K562 (cell line): ENCODE measurements at regions not wholly inside any gene's neighbourhood (a gene's known extent, or its start where the extent isn't known, plus 50 kb on each side); places are given as distances from the start of the nearest gene placed in this dataset.

Experiments
- ATAC-seq: fragments of 200-7000 bp; cut with Tn5 transposase; 3 replicates; pipeline ENCODE4 v1.9.1; 2020; ENCODE audit warnings: moderate library complexity
- BruUV-seq: library from RNA; stranded (reverse); fragments of 400-500 nt; replicated peaks from 2 replicates; lab custom pipeline; 2021; lab: Mats Ljungman, UMichigan
- CTCF ChIA-PET: fragments of 300-600 bp; formaldehyde crosslinking; extraction: SDS; loops from one replicate; lab custom pipeline; 2021; ENCODE audit warnings: low intra/inter-chr PET ratio; lab: Yijun Ruan, JAX
- POLR2A ChIA-PET: fragments of 300-600, 350-650 bp; sonication (Branson Sonifier 250); formaldehyde crosslinking; extraction: SDS; loops from one replicate; lab custom pipeline; 2021; ENCODE audit warnings: antibody characterized with exemption, inconsistent platforms; lab: Yijun Ruan, JAX
- DNase-seq, 4 experiments: peaks; one replicate each; pipeline versions ENCODE4 v3.0.0 to v3.0.0-alpha.2; 2011 to 2018; ENCODE audit warnings: low spot score in 3 of 4, mixed read lengths in 3 of 4; ENCODE audit errors: extremely low read depth in 1 of 4
- FAIRE-seq: peaks from 2 replicates; lab custom pipeline; 2011; peaks lifted over from hg19 to GRCh38; lab: Jason Lieb, UNC
- H2AFZ ChIP-seq: 2 replicates; pipeline ENCODE4 v1.6.0; 2011; ENCODE audit warnings: low read depth, low read length, control low read depth, inconsistent platforms
- H3K27ac ChIP-seq: fragments of 200-600 bp; 3 replicates; pipeline ENCODE4 v1.8.0; 2011; ENCODE audit warnings: low read depth, mild to moderate bottlenecking, control low read depth, inconsistent platforms, low read length, moderate library complexity, mixed read lengths; ENCODE audit errors: extremely low read depth
- H3K27me3 ChIP-seq, 2 experiments: fragments of 300-600 bp in 1 of 2; 2 replicates in 1 of 2; 3 replicates in 1 of 2; pipeline versions ENCODE4 v1.6.0 to v1.8.0; 2011; ENCODE audit warnings: inconsistent platforms in 2 of 2, low read length in 2 of 2, mild to moderate bottlenecking in 1 of 2, mixed read lengths in 1 of 2, moderate library complexity in 1 of 2; ENCODE audit not compliant: control insufficient read depth in 2 of 2, insufficient read depth in 2 of 2
- H3K36me3 ChIP-seq: fragments of 300-600 bp; 3 replicates; pipeline ENCODE4 v1.8.0; 2011; ENCODE audit warnings: mild to moderate bottlenecking, low read length, inconsistent platforms; ENCODE audit not compliant: control insufficient read depth, insufficient read depth
- H3K4me1 ChIP-seq, 2 experiments: fragments of 200-600 bp in 1 of 2; replicated peaks in 1 of 2; 2 replicates in 1 of 2; 3 replicates in 1 of 2; pipeline versions ENCODE4 v1.5.1 to v1.8.0; 2011; ENCODE audit warnings: inconsistent platforms in 2 of 2, low read length in 2 of 2, mild to moderate bottlenecking in 1 of 2, mixed read lengths in 1 of 2, moderate library complexity in 1 of 2; ENCODE audit not compliant: control insufficient read depth in 2 of 2, insufficient read depth in 2 of 2
- H3K4me2 ChIP-seq: 2 replicates; pipeline ENCODE4 v1.6.1; 2011; ENCODE audit warnings: low read length, control low read depth, inconsistent platforms, mixed read lengths; ENCODE audit not compliant: insufficient read depth
- H3K4me3 ChIP-seq: fragments of 200-600 bp; sonication (generic), shearing (Covaris generic); 2 replicates; pipeline ENCODE4 v1.5.1; 2016; ENCODE audit warnings: control low read depth, inconsistent platforms
- H3K79me2 ChIP-seq: fragments of 200-600 bp; 3 replicates; pipeline ENCODE4 v1.8.0; 2011; ENCODE audit warnings: low read length, inconsistent platforms; ENCODE audit not compliant: control insufficient read depth, insufficient read depth
- H3K9ac ChIP-seq, 2 experiments: 2 replicates each; pipeline versions ENCODE4 v1.6.0 to v1.6.1; 2011; ENCODE audit warnings: low read depth in 2 of 2, low read length in 2 of 2, control low read depth in 1 of 2, inconsistent platforms in 1 of 2, mild to moderate bottlenecking in 1 of 2, mixed read lengths in 1 of 2; ENCODE audit not compliant: insufficient read depth in 1 of 2
- H3K9me1 ChIP-seq: one replicate; pipeline ENCODE4 v1.6.0; 2011; ENCODE audit warnings: inconsistent platforms, mild to moderate bottlenecking, low read length, moderate library complexity; ENCODE audit not compliant: control insufficient read depth, insufficient read depth
- H3K9me3 ChIP-seq: replicated peaks from 2 replicates; pipeline ENCODE4 v1.5.1; 2011; ENCODE audit warnings: low read depth, low read length, inconsistent platforms; ENCODE audit not compliant: control insufficient read depth, insufficient read depth
- H4K20me1 ChIP-seq: replicated peaks from 2 replicates; pipeline ENCODE4 v1.6.1; 2011; ENCODE audit warnings: low read length, inconsistent platforms, mixed read lengths; ENCODE audit not compliant: control insufficient read depth, insufficient read depth
- ARNT ChIP-seq, 2 experiments: fragments of 450-650 bp; IDR thresholded peaks; 2 replicates each; pipeline ENCODE4 v1.6.1; 2016; ENCODE audit warnings: mild to moderate bottlenecking in 1 of 2
- DPF2 ChIP-seq: fragments of 450-650 bp; IDR thresholded peaks from 2 replicates; pipeline ENCODE4 v1.6.1; 2016
- HNRNPK ChIP-seq: fragments of 200-400 bp; formaldehyde crosslinking; IDR thresholded peaks from one replicate; pipeline ENCODE4 v1.6.1; 2018; ENCODE audit warnings: mild to moderate bottlenecking, low read depth, low read length; ENCODE audit not compliant: poor library complexity, severe bottlenecking
- SMAD4 ChIP-seq: fragments of 250-450 bp; sonication (Bioruptor Pico); conservative IDR thresholded peaks from 2 replicates; pipeline ENCODE4 v1.8.0; 2021; ENCODE audit warnings: inconsistent platforms, mild to moderate bottlenecking, moderate library complexity
- ZSCAN32 ChIP-seq: fragments of 450-650 bp; formaldehyde crosslinking; IDR thresholded peaks from 2 replicates; pipeline ENCODE4 v1.4.0; 2020; ENCODE audit warnings: mild to moderate bottlenecking, moderate library complexity
- WGBS: fragments of 100-300 bp; shearing (Covaris generic); methylation state at CpG from one replicate; pipeline ENCODE4 v1.1.6; 2016; ENCODE audit warnings: low coverage, mixed read lengths; ENCODE audit not compliant: insufficient coverage; ENCODE audit errors: missing lambda C conversion rate; 5-methylcytosine and 5-hydroxymethylcytosine counted together
- in situ Hi-C: fragments of 300-500 bp; cut with MboI; formaldehyde crosslinking; loops from 4 replicates; pipeline ENCODE4 v1.15.0; 2018; ENCODE audit warnings: inconsistent platforms, mixed read lengths
- intact Hi-C: fragments of 100-400 bp; cut with micrococcal nuclease; formaldehyde crosslinking; loops from 2 replicates; pipeline ENCODE4 v1.14.2; 2022

- DNase-seq (no peak), ATAC-seq (no peak), FAIRE-seq (no peak)
- Histone ChIP-seq H3K79me2 (no peaks in the 10 kb centered on the region), H3K4me2 (no peak overlapping the region), H3K9ac (no peak overlapping the region), H4K20me1 (no peaks in the 10 kb centered on the region), H3K36me3 (no peaks in the 10 kb centered on the region), H3K4me3 (no peak overlapping the region), H2AFZ (no peak overlapping the region), H3K4me1 (no peaks in the 10 kb centered on the region), H3K27ac (no peak overlapping the region), H3K9me1 (no peaks in the 10 kb centered on the region), H3K9me3 (no peaks in the 10 kb centered on the region), H3K27me3 (no peaks in the 10 kb centered on the region)
- 0% methylated on average over 3 of the region's 3 CpGs for WGBS
- TF ChIP-seq SMAD4 (CRISPR knock-in tag) = no peak
- BruUV-seq = no TSS peak
- in situ Hi-C loops = no loop called here
- POLR2A ChIA-PET = no interaction called here
- CTCF ChIA-PET = no interaction called here
- intact Hi-C loops = no loop called here
Measured at GRCh38 chr6:132198040-132198439, 203.2 kb downstream of the MOXD1 start.

GRCh38 chr6:132194529-132194928 is 206.7 kb downstream of the MOXD1 start:
- CTCF ChIA-PET = no interaction called here
- Histone ChIP-seq H3K27ac (no peak overlapping the region), H3K79me2 (no peaks in the 10 kb centered on the region), H3K9me1 (no peaks in the 10 kb centered on the region), H2AFZ (no peak overlapping the region), H3K27me3 (no peaks in the 10 kb centered on the region), H3K9me3 (no peaks in the 10 kb centered on the region; the same call in 1 of the 2 replicates), H3K4me2 (no peak overlapping the region), H4K20me1 (no peaks in the 10 kb centered on the region), H3K36me3 (no peaks in the 10 kb centered on the region), H3K9ac (no peak overlapping the region), H3K4me3 (no peak overlapping the region), H3K4me1 (no peaks in the 10 kb centered on the region)
- in situ Hi-C loops (no loop called here), intact Hi-C loops (no loop called here)
- WGBS = 0% methylated on average over 3 of the region's 3 CpGs
- DNase-seq = no peak
- FAIRE-seq = no peak
- POLR2A ChIA-PET = no interaction called here
- TF ChIP-seq ARNT (IDR thresholded peaks at IDR 0.05) = no peak
- TF ChIP-seq DPF2 = no peak
- TF ChIP-seq ZSCAN32 (CRISPR knock-in tag) = no peak
- no peak for TF ChIP-seq HNRNPK
- no peak for ATAC-seq
- no TSS peak for BruUV-seq
